Sciatic nerve (tissue), 2 donors: ENCODE measurements at regions not wholly inside any gene's neighbourhood (a gene's known extent, or its start where the extent isn't known, plus 50 kb on each side); places are given as distances from the start of the nearest gene placed in this dataset.

ENCODE experiments used
- ATAC-seq: fragments of 200-7000 bp; cut with Tn5 transposase; one replicate; pipeline ENCODE4 v1.9.1; 2020; ENCODE audit warnings: mild to moderate bottlenecking, moderate library complexity
- DNase-seq: peaks from one replicate; pipeline ENCODE4 v3.0.0-alpha.2; 2020; ENCODE audit warnings: low spot score
- intact Hi-C: fragments of 100-400 bp; cut with DNase I; formaldehyde crosslinking; loops from one replicate; pipeline ENCODE4 v1.14.2; 2022
- donor health status: DM: no; HTN: no; CAD: no.
- donor health status: DM: no; HTN: no; CAD: no.

DNA sequence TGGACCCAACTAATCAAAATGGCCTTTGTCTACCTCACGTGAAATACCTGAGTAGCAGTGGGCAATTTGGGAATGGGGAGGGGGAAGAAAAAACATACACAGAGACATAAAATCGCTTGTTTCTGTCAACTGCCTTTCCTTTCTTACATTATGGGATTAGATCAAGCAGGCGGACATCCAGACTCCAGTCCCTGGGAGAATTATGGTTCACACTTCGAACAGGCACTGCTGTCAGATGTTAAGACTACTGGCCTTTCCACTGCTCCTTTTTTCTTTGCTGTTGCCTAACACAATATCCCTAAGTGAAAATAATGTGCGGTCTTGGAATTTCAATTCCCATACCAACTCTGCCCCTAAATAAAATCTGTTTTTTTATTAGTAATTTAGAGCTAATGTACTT is 1719.7 kb upstream of the SLC10A2 start:
- no peak for DNase-seq
- intact Hi-C loops: no loop called here
- peak; percentile 62 for ATAC-seq

DNA sequence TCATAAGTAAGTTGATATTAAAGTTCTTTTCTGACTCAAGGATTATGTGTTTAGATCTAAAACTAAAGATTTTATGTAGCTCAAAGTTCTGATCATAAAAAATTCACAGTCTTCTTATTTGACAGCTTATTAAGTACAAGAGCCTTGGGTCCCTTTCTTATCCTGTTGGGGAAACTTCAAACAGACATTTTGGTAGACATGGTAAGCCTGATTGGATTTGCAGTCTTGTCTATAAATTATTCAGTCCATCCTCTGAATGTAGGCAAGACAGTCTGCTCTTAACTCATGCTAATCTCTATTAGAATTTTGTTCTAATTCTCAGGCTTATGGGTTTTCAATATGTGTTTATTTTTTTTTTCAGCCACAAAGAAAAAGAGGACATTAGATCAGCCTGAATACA is 1718.7 kb upstream of the SLC10A2 start:
- ATAC-seq (no peak), DNase-seq (no peak)
- intact Hi-C loops: no loop called here

GRCh38 chr13:104782741-104783140 is 1716.5 kb upstream of the SLC10A2 start:
- intact Hi-C loops: no loop called here
- no peak for ATAC-seq
- no peak for DNase-seq

GRCh38 chr13:104779311-104779993 is 1713.2 kb upstream of the SLC10A2 start:
- DNase-seq (no peak), ATAC-seq (no peak)
- intact Hi-C loops: no loop called here

DNA sequence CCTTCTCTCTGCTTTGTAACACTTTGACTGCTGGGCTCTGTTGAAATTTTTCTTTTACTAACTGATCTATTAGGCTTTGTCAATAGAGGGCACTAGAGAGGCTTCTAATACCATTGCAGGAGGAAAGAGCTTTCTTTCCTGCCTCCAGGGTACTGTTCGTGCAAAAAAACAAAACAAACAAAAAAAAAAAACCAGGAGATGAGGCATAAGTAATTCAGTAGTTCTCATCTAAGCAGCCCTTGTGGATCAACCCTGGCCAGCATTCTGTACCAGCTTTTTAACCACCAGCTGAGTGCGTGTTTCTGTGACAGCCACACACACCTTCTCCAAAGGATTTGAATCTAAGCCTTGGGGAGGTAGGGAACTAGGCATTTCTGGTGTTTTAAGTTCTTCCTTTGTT is 1707.6 kb upstream of the SLC10A2 start:
- intact Hi-C loops: no loop called here
- ATAC-seq: no peak

DNA sequence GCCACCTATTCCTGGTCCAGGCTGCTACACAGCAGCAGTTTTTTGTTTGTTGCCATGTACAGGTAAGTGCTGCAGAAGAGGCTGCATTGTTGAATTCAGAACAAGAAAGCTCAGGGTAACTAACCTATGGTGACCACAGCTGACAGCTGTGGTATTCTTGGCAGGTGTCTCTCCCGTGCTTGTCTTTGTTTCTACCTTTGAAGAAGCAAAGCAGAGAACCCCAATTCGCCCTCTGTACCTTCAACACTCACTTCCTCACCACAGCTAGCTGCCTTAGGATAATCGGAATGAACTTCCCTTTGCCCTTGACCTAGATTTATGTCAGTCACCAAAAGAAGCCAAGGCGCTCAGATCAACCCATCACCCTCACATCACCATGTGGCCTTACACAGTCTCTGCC is 1703.3 kb upstream of the SLC10A2 start:
- intact Hi-C loops: no loop called here
- ATAC-seq: no peak
- no peak for DNase-seq

More for the DNA sequence above, 1707.6 kb upstream of the SLC10A2 start:
- DNase-seq: no peak

DNA sequence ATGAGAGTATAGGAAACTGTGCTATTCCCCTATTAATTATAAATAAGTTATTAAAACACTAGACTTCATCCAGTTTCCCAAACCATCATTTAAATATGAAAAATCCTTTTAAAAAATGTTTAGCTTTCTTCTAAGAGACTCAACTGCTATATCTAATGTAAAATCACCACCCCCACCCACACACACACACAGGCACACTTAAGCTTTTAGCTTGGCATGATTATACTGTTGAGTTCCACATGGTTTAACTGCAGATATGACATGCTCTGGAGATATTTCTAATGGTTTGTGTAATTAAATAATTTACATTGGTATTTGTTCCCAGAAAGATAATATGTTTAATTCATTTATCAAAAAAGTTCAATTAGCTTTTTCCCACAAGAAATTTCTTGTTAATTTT is 1700.1 kb upstream of the SLC10A2 start:
- DNase-seq (no peak), ATAC-seq (no peak)
- intact Hi-C loops: no loop called here

DNA sequence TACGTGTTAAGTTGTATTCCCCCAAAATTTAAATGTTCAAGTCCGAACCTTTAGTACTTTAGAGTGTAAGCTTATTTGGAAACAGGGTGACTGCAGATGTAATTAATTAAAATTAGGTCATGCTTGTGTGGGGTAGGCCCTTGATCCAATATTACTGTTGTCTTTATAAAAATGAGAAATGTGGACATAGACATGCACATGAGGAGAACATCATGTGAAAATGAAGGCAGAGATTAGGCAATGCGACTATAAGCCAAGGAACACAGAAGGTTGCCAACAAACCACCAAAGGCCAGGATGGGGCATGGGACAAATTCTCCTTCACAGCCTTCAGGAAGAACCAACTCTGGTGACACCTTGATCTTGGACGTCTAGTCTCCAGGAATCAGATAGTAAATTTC is 1698.4 kb upstream of the SLC10A2 start:
- intact Hi-C loops: no loop called here
- ATAC-seq: peak; percentile 41
- no peak for DNase-seq

DNA sequence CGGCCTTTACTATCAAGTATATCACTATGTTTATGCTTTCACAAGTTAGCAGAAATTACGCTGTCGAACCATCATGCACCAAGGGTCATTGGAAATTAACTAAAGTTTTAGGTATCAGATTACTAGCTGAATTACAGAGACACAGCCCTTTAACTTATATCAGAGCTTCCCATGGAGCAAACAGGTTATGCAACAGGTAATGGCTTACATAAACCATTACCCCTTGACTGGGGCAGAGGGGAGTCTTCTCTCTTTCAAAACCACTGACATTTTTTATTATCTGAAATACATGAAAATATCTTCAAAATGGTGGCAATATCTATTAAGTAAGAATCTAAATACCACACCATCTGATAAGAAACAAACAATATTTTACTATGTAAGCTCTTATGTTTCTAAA is 1692.9 kb upstream of the SLC10A2 start:
- intact Hi-C loops: no loop called here
- ATAC-seq: no peak
- no peak for DNase-seq

- DNase-seq (no peak), ATAC-seq (no peak)
- intact Hi-C loops: no loop called here
Measured at GRCh38 chr13:104757712-104758111, 1691.5 kb upstream of the SLC10A2 start.

DNA sequence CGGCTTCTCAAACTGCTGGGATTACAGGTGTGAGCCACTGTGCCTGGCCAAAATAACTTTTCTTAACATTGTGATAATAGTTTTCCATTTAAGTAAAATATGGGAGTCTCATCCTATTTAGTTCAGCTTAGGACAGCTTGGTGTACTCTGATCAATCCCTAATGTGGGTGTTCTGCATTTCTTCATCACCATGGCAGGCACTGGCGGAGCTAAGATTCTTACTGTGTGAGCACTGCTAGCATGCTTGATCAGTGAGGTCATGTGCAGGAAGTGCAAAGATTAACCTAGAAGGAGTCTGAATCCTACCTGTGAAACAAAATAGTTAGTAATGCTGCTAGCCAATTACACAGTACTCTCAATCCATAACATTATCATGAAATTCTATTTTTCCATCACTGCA is 1684.2 kb upstream of the SLC10A2 start:
- intact Hi-C loops: no loop called here

GRCh38 chr13:104740641-104741222 is 1674.5 kb upstream of the SLC10A2 start:
- intact Hi-C loops: no loop called here
- no peak for ATAC-seq

More for the DNA sequence above, 1684.2 kb upstream of the SLC10A2 start:
- DNase-seq: no peak
- ATAC-seq: no peak

DNA sequence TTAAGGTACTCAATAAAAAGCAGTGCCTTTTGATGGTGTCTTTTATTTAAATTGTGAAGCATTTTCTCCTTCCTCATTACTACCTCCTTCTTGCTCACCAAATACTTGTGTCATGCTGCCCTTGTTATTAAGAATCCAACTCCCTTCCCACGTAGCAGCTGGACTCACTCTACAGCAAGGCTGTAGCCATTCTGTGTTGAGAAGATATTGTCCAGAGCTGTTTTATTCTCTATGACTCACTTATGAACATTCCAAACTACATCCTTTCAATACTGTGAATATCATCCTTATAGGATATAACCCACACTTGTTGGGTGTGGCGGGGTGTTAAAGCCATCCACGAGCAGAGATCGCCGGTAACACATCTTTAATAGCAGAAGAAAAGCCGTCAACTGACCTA is 1671.5 kb upstream of the SLC10A2 start:
- DNase-seq (no peak), ATAC-seq (no peak)
- intact Hi-C loops: no loop called here

More at GRCh38 chr13:104740641-104741222, 1674.5 kb upstream of the SLC10A2 start:
- DNase-seq: no peak

DNA sequence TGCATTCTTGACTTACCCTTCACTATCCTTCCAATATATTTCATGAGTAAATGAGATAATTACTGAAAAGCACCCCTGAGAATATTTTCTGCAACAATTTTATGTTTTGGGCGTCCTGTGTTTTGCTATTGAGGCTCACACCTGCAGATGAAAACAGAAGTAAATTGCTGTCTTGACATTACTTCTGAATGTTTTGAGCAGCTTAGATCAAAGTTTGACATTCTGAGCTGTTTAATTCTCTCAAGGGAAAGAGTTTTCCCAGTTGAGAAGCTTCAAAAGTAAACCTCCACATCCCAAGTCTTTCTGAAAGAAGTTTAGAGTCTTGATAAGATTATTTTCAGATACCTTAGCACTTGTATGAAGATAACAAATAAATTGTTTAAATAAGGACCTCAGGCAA is 1667.2 kb upstream of the SLC10A2 start:
- no peak for DNase-seq
- intact Hi-C loops: no loop called here
- ATAC-seq: no peak

GRCh38 chr13:104715111-104715510 is 1648.9 kb upstream of the SLC10A2 start:
- DNase-seq (no peak), ATAC-seq (no peak)
- intact Hi-C loops: no loop called here

DNA sequence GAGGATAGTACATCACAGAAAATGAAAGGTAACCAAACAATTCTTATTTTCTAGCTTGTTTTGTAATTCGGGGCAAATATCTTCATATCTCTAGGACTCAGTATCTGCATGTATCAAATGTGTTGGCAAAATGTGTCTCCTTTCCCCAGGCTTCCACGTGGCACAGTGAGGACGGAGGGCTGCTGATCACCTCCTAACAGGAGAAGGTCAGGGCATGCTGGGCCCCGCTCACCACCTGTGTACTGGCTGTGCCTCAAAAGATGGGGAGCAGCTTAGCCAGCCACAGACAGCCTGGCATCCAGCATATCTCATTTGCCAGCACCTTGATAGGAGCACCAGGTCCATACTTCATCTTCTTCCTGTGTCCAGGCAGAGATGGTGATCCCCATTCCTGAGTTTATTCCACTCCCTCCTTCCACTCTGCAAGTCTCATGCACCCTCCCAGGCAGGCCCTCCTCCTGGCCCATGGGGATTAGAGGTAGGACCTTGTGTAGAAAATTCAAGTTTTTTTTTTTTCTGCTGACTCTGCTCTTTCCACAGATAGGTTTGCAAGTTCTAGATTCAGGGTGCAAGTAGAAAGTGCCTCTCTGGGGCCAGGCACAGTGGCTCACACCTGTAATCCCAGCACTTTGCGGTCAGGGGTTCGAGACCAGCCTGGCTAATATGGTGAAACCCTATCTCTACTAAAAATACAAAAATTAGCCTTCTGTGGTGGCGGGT is 1639.0 kb upstream of the SLC10A2 start:
- intact Hi-C loops: no loop called here
- no peak for ATAC-seq
- DNase-seq: no peak

DNA sequence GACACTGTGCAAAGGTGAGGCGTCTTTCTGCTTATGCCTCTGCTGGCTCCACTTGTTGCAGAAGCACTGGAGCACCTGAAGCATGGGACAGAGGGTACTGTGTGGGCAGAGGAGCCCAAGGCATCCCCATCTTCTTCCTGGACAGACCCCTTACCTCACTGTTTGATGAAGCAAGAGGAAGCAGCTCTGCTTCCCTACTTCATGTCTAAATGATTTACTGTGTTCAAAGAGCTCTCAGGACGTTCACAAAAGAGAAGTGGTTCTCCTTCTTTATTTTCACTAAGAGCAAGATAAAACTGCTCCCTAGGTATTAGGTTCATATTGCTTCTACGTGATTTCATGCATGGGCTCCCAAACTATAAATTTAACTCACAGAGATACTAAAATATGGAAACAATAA is 1635.4 kb upstream of the SLC10A2 start:
- ATAC-seq: no peak
- intact Hi-C loops: no loop called here
- DNase-seq: no peak

DNA sequence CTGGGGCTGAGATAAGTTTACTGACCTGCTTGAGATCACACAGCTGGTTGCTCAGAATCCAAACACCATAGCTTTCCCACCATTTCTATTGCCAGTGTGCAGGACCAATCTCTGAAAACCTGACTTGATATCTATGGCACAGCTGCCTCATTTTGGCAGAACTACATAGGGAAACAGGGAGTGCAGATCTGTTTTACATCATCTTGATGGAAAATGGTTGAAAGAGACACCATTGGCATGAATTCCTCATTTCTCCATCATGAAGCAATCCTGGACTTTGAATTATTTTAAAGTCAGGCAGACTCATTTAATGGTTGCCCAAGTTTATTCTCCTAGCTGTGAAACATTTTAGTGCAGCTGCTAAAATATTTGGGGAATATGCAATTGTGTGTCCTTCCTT is 1628.2 kb upstream of the SLC10A2 start:
- no peak for ATAC-seq
- intact Hi-C loops: no loop called here
- no peak for DNase-seq

- intact Hi-C loops: no loop called here
- no peak for ATAC-seq
Measured at GRCh38 chr13:104693126-104693525, 1626.9 kb upstream of the SLC10A2 start.

GRCh38 chr13:104691767-104692467 is 1625.7 kb upstream of the SLC10A2 start:
- intact Hi-C loops: no loop called here
- DNase-seq (no peak), ATAC-seq (no peak)

More at GRCh38 chr13:104693126-104693525, 1626.9 kb upstream of the SLC10A2 start:
- no peak for DNase-seq
